Vagina (tissue), 2 donors: ENCODE measurements at regions not wholly inside any gene's neighbourhood (a gene's known extent, or its start where the extent isn't known, plus 50 kb on each side); places are given as distances from the start of the nearest gene placed in this dataset.

Experiments used
- DNase-seq, 2 donors: peaks; one replicate each; pipeline ENCODE4 v3.0.0-alpha.2; 2017; ENCODE audit errors: extremely low spot score in 2 of 2
- H3K27ac ChIP-seq: fragments of 200-600 bp; sonication (generic); one replicate; pipeline ENCODE4 v1.5.1; 2019
- H3K27me3 ChIP-seq: fragments of 200-600 bp; sonication (generic); one replicate; pipeline ENCODE4 v1.5.1; 2019
- H3K36me3 ChIP-seq, 2 donors: fragments of 200-600 bp; sonication (generic); one replicate each; pipeline ENCODE4 v1.5.1; 2017 to 2019
- H3K4me1 ChIP-seq: fragments of 200-600 bp; sonication (generic); one replicate; pipeline ENCODE4 v1.5.1; 2019
- H3K4me3 ChIP-seq, 2 donors: fragments of 200-600 bp; sonication (generic); 1 replicate in 1 of 2; 2 replicates in 1 of 2; pipeline ENCODE4 v1.5.1; 2016 to 2019
- H3K9me3 ChIP-seq: fragments of 200-600 bp; sonication (generic); one replicate; pipeline ENCODE4 v1.5.1; 2019
- POLR2A ChIP-seq, 2 donors: fragments of 450-650 bp; IDR thresholded peaks; one replicate each; pipeline ENCODE4 v1.6.1; 2017; ENCODE audit warnings: antibody characterized with exemption in 2 of 2, mild to moderate bottlenecking in 2 of 2, moderate library complexity in 2 of 2
- POLR2AphosphoS5 ChIP-seq, 2 donors: sonication (generic); formaldehyde crosslinking; IDR thresholded peaks; one replicate each; pipeline ENCODE4 v1.9.0; 2017; ENCODE audit warnings: antibody characterized with exemption in 2 of 2, mild to moderate bottlenecking in 2 of 2, low read depth in 1 of 2; ENCODE audit not compliant: insufficient read depth in 1 of 2
- intact Hi-C: fragments of 100-400 bp; cut with DNase I; formaldehyde crosslinking; loops from one replicate; pipeline ENCODE4 v1.15.1; 2023
- TF ChIP-seq, protein P1 (sequence below), 3 experiments: fragments of 450-650 bp in 2 of 3; fragments of 200-600 bp in 1 of 3; sonication (generic) in 1 of 3; IDR thresholded peaks; one replicate each; pipeline ENCODE4 v1.5.1; 2017 to 2019; ENCODE audit warnings: antibody characterized with exemption in 3 of 3, mild to moderate bottlenecking in 2 of 3, moderate library complexity in 2 of 3

- no peak for DNase-seq
- Histone ChIP-seq H3K27ac (no peak overlapping the region), H3K9me3 (no peaks in the 10 kb centered on the region), H3K36me3 (no peaks in the 10 kb centered on the region), H3K4me3 (no peak overlapping the region), H3K4me1 (peaks cover 8% of the 10 kb centered on the region), H3K27me3 (no peaks in the 10 kb centered on the region)
- intact Hi-C loops = no loop called here
- no peak for TF ChIP-seq POLR2A (IDR thresholded peaks at IDR 0.05)
- TF ChIP-seq POLR2AphosphoS5 (IDR thresholded peaks at IDR 0.05; ENCODE audit: insufficient read depth in 1 of 2, low read depth in 1 of 2) = no peak
- TF ChIP-seq, protein P1, sequence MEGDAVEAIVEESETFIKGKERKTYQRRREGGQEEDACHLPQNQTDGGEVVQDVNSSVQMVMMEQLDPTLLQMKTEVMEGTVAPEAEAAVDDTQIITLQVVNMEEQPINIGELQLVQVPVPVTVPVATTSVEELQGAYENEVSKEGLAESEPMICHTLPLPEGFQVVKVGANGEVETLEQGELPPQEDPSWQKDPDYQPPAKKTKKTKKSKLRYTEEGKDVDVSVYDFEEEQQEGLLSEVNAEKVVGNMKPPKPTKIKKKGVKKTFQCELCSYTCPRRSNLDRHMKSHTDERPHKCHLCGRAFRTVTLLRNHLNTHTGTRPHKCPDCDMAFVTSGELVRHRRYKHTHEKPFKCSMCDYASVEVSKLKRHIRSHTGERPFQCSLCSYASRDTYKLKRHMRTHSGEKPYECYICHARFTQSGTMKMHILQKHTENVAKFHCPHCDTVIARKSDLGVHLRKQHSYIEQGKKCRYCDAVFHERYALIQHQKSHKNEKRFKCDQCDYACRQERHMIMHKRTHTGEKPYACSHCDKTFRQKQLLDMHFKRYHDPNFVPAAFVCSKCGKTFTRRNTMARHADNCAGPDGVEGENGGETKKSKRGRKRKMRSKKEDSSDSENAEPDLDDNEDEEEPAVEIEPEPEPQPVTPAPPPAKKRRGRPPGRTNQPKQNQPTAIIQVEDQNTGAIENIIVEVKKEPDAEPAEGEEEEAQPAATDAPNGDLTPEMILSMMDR (IDR thresholded peaks at IDR 0.05) = no peak
Measured at GRCh38 chr5:57900381-57900944, 417.9 kb upstream of the ACTBL2 start.

DNA sequence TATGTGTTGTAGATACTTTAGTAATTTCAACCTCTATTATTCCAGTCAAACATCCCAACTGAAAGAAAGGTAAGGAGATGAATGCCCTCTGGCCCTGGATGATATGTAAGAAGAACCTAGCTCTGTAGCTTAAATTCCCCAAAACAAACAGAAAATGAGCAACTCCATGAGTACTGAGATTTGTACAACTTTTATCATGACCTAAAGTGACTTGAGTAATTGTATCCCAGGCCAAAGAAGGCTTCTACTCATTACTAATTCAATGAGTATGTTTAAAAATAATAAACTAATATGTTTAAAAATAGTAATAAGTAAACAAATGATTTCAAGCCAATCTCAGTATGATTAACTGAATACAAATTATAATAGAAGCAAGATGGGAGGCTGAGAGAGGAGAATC is 414.0 kb upstream of the ACTBL2 start:
- TF ChIP-seq POLR2A (IDR thresholded peaks at IDR 0.05) = no peak
- Histone ChIP-seq H3K4me3 (no peak overlapping the region), H3K4me1 (no peaks in the 10 kb centered on the region), H3K27ac (no peak overlapping the region), H3K36me3 (no peaks in the 10 kb centered on the region), H3K9me3 (no peaks in the 10 kb centered on the region), H3K27me3 (no peaks in the 10 kb centered on the region)
- intact Hi-C loops = no loop called here
- DNase-seq = no peak

- Histone ChIP-seq H3K4me3 (no peak overlapping the region), H3K27ac (no peak overlapping the region), H3K4me1 (no peaks in the 10 kb centered on the region), H3K9me3 (no peaks in the 10 kb centered on the region), H3K36me3 (no peaks in the 10 kb centered on the region), H3K27me3 (no peaks in the 10 kb centered on the region)
- intact Hi-C loops = no loop called here
- TF ChIP-seq POLR2AphosphoS5 (IDR thresholded peaks at IDR 0.05; ENCODE audit: insufficient read depth in 1 of 2, low read depth in 1 of 2) = no peak
- TF ChIP-seq, protein P1 (IDR thresholded peaks at IDR 0.05) = no peak
- TF ChIP-seq POLR2A (IDR thresholded peaks at IDR 0.05) = no peak
- no peak for DNase-seq
Measured at GRCh38 chr5:57895766-57896165, 413.2 kb upstream of the ACTBL2 start.

DNA sequence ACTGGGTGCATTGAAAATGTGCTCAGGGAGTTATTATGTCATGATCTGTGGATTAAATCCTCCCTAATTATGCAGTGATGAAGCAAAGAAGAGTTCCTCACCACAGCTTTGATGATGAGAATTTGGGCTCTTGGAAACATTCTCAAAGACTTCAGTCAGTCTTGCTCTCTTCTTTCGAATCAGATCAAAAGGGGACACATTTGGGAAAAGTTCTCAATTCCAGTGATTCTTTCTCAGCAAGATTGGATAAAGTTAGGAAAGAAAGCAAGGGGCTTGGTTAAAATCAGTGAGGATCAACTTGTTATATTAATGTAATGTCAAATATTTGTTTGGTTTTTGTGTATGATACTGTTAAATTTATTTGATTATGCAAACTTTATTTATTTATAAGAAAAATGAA is 411.3 kb upstream of the ACTBL2 start:
- H3K4me3 ChIP-seq = no peak overlapping the region
- H3K36me3 ChIP-seq = no peaks in the 10 kb centered on the region
- DNase-seq = no peak
- H3K27ac ChIP-seq = no peak overlapping the region
- H3K9me3 ChIP-seq = no peaks in the 10 kb centered on the region
- intact Hi-C loops = no loop called here
- TF ChIP-seq POLR2AphosphoS5 (IDR thresholded peaks at IDR 0.05; ENCODE audit: insufficient read depth in 1 of 2, low read depth in 1 of 2) (no peak), POLR2A (IDR thresholded peaks at IDR 0.05) (no peak)
- TF ChIP-seq, protein P1 (IDR thresholded peaks at IDR 0.05) = no peak
- H3K4me1 ChIP-seq = no peaks in the 10 kb centered on the region
- H3K27me3 ChIP-seq = no peaks in the 10 kb centered on the region

DNA sequence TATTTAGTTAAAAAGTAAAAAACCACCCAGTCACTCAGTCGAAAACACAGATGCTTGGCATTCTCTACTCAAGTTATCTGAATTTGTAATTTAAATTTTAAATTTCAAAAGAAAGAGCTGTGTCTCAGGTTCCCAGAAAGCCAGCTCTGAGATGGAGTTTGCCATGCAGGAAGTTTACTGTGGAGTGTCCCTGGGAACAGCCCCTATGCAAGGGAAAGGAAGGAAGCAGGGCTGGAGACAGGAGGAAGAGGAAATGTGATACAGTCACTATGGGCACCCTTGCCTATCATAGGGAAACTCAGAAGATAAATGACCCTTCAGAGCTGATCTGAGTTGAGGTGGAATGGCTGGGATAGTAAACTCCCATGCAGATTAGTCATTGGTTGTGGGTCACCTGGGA is 408.8 kb upstream of the ACTBL2 start:
- H3K4me3 ChIP-seq = no peak overlapping the region
- H3K9me3 ChIP-seq = no peaks in the 10 kb centered on the region
- H3K27me3 ChIP-seq = no peaks in the 10 kb centered on the region
- no peaks in the 10 kb centered on the region for H3K36me3 ChIP-seq
- no peaks in the 10 kb centered on the region for H3K4me1 ChIP-seq
- no peak for DNase-seq
- intact Hi-C loops = no loop called here
- TF ChIP-seq POLR2AphosphoS5 (IDR thresholded peaks at IDR 0.05; ENCODE audit: insufficient read depth in 1 of 2, low read depth in 1 of 2) = no peak
- TF ChIP-seq, protein P1 (IDR thresholded peaks at IDR 0.05) = no peak
- no peak for TF ChIP-seq POLR2A (IDR thresholded peaks at IDR 0.05)
- no peak overlapping the region for H3K27ac ChIP-seq
